NCI-H2029 (cell line): ENCODE measurements at regions not wholly inside any gene's neighbourhood (a gene's known extent, or its start where the extent isn't known, plus 50 kb on each side); places are given as distances from the start of the nearest gene placed in this dataset.
"Not testable (repeated sequence)": the region's sequence is repeated elsewhere in the genome, so short reads cannot be mapped to it uniquely, and the experiment has no call there.

Experiments
- DNase-seq: peaks from one replicate; lab custom pipeline; 2025; lab: John Stamatoyannopoulos, UW

DNA sequence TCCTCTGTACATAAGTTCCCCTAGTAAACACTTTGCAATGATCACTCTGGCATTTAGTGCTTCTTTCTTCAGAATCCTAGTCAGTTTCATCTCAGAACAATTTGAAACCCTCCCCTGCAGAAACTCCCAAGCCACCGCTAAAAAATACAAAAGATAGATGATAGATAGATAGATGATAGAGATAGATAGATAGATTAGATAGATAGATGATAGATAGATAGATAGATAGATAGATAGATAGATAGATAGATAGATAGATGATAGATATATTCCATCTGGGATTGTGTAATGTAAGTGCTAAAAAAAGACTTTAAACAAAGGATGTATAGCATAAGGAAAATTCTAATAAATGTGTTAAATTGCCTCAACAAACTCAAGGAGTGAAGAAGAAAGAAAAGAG lies 212.6 kb upstream of the POGK start:
- DNase-seq: no peak

DNA sequence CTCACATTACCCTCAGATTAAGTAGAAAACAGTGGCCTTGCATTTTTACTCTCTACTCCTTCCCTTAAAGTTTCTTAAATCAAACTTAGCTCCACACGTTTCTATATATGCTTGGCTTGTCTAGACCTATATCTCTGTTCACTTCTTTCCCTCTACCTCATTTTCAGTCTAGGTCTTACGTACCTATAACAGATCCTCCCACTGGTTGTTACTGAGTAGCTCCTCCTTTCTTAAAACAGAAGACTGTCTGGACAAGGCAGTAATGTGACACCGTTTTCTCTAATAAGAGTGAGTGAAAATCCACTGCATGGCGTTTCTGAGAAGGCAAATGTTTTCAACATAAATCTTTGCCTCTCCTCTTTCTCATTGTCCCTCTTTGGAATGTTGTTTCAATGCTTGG lies 211.7 kb upstream of the POGK start:
- no peak for DNase-seq

DNA sequence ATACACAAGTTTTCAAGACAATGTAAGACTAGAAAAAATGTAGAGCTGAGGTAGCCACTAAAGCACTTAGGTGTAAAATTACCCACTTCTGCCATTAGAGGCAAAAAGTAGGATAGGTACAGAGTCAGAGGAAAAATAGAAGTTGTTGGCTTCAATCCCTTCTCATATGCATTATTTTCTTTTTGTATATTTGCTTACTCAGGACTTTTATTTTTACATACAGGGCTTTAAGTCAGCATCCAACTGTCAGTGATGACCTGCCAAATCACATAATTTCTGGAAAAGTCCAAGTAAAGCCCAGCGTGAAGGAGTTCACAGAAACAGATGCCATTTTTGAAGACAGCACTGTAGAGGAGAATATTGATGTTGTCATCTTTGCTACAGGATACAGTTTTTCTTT lies 211.0 kb upstream of the POGK start:
- DNase-seq: no peak

DNA sequence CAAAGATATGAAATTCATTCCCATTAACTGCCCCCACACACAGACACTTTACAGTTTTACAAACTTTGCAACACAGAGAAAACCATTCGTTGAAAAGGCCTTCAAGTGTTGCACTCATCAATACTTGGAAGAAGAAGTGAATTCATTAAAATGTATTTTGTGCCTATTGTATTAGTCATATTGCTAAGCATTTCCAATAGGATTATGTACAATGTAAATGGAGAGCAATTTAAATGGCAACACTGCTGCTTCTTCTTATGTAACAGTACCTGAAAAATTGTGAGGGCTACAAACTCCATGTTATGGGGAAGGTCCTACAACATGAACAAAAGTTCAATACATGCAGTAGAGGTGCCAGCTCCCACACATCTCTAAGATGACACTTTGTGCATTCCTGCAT lies 209.3 kb upstream of the POGK start:
- DNase-seq: no peak

DNA sequence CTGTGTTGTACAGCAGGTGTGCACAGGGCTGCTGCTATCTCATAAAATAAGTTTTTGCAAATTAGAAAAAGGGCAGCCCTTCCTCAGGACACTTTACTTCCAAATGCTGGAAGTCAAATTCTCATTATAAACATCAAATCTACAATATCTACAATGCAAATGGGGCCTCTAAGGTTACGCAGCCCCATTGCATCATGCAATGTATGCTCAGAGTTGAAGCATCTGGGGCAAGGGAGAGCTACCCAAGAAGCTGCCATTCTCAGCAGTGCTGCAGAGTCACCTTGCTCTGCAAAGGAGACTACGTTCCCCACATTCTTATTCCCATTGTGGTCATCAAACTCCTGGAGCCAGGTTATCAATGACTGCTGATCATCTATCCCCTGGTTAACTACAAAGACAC lies 208.9 kb upstream of the POGK start:
- DNase-seq: no peak

DNA sequence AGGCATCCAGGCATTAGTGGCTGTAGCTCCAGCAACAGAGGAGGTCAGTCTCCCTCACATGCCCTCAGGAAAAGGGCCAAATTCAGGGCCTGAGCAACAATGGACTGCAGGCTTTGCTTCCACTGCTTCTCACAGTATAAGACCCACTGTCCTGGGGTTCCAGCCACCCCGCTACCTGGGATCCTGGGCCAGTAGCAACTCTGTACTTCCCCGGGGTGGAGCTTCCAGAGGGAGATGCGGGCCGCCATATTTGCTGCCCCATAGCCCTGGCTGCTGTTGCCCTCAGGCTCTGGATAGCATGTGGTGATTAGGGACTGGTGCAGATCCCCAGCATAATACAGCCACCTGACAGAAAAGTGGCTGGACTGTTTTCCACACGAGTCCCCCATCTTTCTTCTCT lies 201.1 kb upstream of the POGK start:
- DNase-seq: no peak

DNA sequence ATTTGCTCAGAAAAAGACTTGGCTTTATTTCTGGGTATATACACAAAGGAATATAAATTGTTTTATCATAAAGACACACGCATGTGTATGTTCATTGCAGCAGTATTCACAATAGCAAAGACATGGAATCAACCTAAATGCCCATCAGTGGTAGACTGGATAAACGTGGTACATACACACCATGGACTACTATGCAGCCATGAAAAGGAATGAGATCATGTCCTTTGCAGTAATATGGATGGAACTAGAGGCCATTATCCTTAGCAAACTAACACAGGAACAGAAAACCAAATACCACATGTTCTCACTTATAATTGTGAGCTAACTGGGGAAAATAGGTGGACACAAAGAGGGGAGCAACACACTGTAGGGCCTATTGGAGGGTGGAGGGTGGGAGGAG lies 182.0 kb upstream of the POGK start:
- not testable (repeated sequence) for DNase-seq

DNA sequence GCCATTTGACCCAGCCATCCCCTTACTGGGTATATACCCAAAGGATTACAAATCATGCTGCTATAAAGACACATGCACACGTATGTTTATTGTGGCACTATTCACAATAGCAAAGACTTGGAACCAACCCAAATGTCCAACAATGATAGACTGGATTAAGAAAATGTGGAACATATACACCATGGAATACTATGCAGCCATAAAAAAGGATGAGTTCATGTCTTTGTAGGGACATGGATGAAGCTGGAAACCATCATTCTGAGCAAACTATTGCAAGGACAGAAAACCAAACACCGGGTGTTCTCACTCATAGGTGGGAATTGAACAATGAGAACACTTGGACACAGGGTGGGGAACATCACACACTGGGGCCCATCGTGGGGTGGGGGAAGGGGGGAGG lies 172.5 kb upstream of the POGK start:
- not testable (repeated sequence) for DNase-seq

DNA sequence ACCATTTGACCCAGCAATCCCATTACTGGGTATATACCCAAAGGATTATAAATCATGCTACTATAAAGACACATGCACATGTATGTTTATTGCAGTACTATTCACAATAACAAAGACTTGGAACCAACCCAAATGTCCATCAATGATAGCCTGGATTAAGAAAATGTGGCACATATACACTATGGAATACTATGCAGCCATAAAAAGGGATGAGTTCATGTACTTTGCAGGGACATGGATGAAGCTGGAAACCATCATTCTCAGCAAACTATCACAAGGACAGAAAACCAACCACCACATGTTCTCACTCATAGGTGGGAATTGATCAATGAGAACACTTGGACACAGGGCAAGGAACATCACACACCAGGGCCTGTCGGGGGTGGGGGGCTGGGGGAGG lies 171.7 kb upstream of the POGK start:
- not testable (repeated sequence) for DNase-seq

DNA sequence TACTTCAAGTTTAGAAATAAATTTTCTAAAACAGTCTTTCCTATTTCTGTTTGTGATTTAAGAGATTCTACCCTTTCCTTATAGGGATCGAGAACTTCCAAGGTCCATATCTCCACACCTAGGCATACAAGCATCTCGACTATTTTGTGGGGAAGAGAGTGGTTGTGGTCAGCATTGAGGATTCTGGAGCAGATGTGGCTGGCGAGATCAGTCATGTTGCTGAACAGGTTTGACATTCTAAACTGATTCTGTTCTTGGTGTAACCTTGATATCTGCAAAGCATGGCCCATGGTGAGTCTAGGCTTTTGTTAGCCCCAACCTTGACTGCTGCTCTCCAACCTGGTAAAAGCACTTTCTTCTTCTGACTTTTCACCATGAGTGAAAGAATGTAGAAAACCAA lies 167.6 kb upstream of the POGK start:
- DNase-seq: no peak

DNA sequence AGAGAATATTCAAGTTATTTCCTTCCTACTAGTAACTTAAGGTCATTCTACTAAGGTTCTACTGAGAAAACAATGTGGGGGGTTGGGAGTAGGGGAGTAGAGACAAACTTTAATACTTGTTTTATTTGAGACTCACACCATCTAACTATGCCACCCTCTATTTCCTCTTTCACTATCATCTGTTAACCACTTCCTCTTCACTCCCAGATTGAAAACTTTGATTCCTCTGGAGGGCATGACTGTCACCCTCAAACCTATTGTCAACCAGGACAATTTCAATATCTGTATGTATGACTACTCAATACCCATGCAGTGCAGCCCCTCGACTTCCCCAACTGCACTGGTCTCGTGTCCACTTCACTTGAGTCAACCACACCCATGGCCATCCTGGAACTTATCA lies 165.6 kb upstream of the POGK start:
- DNase-seq: no peak

DNA sequence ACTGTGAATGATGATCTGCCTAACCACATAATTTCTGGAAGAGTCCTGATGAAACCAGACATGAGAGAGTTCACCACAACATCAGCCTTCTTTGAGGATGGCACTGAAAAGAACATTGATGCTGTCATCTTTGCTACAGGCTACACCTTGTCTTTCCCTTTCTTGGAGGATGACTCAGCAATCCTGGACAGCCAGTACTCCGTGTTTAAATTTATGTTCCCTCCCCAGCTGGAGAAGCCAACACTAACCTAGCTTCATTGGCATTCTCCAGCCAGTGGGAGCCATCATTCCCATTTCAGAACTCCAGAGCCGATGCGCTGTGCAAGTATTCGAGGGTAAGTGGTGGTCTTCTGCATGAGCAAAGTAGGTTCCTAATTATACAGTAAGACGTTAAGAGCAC lies 164.1 kb upstream of the POGK start:
- DNase-seq: no peak

DNA sequence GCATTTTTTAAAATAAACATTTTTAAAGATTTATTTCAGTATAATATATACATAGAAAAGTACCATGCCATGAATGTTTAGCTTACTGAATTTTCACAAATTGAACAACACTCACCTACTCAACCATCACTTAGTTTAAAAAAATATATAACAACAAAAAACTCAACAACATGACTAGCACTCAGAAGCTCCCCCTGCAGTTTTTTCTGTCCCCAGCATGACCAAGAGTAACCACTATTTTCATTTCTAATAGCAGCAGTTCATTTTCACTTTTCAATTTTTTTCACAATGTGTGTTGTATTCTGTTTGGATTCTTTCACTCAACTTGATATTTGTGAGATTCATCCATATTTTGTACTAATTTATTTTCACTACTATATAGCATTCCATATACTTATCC lies 162.3 kb upstream of the POGK start:
- DNase-seq: no peak

DNA sequence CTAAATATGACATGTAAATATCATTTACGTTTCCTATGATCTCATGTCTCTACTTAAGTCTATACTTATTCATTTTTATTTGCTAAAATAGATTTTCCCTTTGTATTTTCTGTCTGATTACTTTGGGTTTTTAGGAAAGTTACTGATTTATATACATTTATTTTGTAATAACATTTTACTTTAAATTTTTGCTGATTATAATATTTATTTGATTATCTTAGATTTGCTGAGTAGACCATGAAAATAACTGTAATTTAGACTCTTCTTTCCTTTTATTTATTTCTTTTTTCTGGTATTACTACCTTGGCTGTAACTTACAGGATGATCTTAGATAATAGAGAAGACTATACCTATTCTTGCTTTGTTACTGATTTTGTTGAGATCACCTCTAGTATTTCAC lies 159.9 kb upstream of the POGK start:
- DNase-seq: no peak

DNA sequence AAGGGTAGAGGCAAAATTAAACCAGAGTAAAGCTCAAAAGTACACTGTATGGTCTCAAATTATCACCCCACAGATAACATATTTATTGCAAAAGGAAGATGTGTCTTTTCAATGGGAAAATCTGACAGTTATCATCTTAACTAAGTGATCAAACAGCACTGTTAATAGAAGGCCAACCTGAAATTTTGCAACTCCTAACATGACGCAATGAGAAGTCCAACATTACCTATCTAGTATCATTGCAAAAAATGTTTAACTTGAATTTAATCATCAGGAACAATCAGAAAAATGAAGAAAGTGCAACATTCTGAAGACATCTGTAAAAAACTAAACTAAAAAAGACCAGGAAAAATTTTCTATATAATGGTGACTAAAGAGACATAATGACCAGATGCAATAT lies 156.7 kb upstream of the POGK start:
- no peak for DNase-seq

DNA sequence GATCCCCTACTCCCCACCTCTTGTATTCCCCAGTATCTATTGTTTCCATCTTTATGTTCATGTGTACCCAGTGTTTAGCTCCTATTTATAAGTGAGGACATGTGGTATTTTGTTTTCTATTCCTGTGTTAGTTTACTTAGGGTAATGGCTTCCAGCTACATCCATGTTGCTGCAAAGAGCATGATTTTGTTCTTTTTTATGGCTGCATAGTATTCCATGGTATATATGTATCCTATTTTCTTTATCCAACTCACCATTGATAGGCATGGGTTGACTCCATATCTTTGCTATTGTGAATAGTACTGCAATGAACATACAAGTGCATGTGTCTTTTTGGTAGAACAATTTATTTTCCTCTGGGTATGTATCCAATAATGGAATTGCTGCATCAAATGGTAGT lies 154.6 kb upstream of the POGK start:
- DNase-seq: not testable (repeated sequence)

DNA sequence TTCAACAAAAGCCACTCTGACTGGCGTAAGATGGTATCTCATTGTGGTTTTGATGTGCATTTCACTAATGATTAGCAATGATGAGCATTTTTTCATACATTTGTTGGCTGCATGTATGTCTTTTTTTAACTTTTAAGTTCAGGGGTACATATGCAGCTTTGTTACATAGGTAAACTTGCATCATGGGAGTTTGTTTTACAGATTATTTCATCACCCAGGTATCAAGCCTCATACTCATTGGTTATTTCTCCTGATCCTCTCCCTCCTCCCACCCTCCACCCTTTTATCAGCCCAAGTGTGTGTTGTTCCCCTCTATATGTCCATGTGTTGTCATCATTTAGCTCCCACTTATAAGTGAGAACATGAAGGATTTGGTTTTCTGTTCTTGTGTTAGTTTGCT lies 154.1 kb upstream of the POGK start:
- no peak for DNase-seq

DNA sequence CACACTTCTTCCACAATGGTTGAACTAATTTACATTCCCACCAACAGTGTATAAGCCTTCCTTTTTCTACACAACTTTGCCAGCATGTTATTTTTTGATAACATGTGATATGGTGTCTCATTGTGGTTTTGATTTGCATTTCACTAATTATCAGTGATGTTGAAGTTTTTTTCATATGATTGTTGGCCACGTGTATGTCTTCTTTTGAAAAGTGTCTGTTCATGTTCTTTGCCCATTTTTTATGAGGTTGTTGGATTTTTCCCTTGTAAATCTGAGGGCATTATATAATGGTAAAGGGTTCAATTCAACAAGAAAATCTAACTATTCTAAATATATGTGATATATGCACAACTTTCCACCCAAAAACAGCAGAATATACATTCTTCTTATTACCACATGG lies 153.4 kb upstream of the POGK start:
- not testable (repeated sequence) for DNase-seq

DNA sequence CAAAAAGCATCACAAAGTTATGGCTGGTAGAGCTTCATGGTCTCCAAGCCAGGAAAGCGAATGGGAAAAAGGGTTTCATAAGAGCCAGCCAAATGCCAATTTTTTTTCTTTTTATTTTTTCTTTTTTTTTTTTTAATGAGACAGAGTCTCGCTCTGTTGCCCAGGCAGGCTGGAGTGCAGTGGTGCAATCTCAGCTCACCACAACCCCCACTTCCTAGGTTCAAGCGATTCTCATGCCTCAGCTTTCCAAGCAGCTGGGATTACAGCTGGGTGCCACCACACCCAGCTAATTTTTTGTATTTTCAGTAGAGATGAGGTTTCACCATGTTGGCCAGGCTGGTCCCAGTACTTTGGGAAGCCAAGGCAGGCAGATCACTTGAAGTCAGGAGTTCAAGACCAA lies 148.7 kb upstream of the POGK start:
- not testable (repeated sequence) for DNase-seq

DNA sequence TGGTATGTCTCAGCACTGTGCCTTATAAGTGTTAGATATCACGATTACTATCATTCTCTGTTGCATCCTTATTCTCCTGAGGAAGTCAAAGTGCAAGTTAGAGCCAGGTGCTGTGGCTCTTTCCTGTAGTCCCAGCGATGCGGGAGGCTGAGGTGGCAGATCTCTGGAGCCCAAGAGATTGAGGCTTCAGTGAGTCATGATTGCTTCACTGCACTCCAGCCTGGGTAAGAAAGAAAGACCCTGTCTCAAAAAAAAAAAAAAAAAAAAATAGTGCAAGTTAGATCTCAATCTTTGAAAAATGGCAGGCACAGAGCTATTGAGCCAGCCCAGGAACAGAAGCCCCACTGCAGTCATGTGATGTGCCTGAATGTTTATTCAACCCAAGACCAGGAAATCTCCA lies 147.8 kb upstream of the POGK start:
- no peak for DNase-seq

DNA sequence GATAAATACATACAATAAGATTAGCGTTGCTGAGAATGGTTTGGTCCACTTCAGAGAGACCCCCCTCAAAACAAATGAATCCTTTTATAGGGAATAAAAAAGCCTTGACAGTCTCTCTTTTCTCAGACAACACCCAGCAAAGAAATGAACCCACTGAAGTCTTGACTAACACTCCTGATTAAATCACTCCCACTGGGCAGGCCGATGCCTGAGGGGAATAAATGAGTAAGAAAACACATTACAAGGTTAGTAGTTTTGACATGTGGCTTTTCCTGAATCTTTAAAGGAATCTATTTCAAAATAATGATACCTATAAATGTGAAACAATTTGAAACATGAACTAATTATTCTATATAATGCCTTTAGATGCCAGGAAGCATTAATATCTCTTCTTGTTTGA lies 146.9 kb upstream of the POGK start:
- DNase-seq: no peak

DNA sequence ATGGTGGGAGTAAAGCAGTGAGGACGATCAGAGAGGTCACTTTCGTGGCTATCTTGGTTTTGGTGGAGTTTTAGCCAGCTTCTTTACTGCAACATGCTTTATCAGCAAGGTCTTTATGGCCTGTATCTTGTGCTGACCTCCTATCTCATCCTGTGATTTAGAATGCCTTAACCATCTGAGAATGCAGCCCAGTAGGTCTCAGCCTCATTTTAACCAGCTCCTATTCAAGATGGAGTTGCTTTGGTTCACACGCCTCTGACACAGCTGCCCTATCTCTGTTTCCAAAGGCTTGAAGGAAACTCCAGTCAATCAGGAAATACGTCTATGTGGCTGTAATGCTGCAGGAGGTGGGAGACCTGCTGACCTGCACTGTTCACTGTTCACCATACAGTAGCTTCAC lies 146.1 kb upstream of the POGK start:
- DNase-seq: no peak

DNA sequence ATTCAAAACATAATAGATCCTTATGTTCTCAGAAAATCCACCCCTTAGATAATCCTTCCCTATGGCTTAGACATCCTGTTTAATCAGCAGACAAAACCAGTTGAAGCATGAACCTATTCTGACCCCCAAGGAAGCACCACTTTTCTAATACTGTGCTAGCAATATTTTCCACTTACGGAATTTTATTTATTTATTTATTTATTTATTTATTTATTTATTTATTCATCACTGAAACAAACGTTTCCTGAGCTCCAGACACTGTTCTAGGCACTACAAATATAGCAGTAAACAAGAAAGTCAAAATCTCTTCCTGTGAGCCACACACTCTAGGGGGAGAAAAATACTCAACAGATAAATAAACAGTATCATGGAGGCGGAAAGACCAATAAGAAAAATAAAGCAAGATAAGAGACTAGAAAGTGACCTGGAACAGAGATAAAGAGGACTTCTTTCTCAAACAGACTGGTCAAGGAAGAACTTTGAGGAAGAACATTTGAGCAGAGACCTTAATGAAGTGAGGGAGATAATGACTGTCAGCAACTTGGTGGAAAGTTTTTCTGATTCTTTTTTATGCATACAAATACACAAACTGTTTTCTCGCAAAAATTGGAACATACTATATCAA lies 145.5 kb upstream of the POGK start:
- no peak for DNase-seq

DNA sequence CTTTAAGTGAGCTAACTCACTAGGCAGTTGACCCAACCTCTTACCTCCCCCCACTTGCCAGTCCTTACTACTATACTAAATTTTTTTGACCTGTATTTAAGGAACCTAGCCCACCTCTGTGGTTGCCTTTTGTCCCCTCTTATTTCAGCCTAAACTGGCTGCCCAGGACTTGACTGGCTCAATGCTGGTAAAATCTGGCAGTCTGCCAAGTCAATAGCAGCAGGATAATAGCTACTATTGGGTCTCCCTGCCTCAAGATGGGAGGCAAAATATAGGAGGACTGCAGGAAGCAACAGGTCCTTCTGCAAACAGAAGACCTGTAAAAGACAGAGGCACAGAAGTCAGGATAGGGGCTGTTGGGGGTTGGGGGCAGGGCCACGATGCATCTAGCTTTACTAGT lies 144.2 kb upstream of the POGK start:
- DNase-seq: no peak

DNA sequence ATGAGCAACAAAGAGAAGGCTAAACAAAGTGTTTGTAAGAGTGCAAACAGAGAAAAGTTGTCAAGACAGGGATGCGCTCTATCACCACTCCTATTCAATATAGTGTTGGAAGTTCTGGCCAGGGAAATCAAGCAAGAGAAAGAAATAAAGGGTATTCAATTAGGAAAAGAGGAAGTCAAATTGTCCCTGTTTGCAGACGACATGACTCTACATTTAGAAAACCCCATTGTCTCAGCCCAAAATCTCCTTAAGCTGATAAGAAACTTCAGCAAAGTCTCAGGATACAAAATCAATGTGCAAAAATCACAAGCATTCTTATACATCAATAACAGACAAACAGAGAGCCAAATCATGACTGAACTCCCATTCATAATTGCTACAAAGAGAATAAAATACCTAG lies 143.4 kb upstream of the POGK start:
- DNase-seq: not testable (repeated sequence)
